ENCODE measurements at regions not wholly inside any gene's neighbourhood (a gene's known extent, or its start where the extent isn't known, plus 50 kb on each side); places are given as distances from the start of the nearest gene placed in this dataset.
A peak's percentile ranks its signal among the peaks of the same experiment; 100 is the strongest.

- no peak for DNase-seq
These were observed 137.9 kb upstream of the HES1 start for GRCh38 chr3:193998123-193998448.

- no peak for DNase-seq
These were observed 137.2 kb upstream of the HES1 start for GRCh38 chr3:193998628-193999195.

GRCh38 chr3:194000100-194000499 is 135.8 kb upstream of the HES1 start:
- DNase-seq = no peak

- no peak for DNase-seq
These were observed 135.2 kb upstream of the HES1 start for GRCh38 chr3:194000712-194001111.

- DNase-seq = no peak
These were observed 134.1 kb upstream of the HES1 start for GRCh38 chr3:194001728-194002459.

GRCh38 chr3:194003114-194004057 is 132.6 kb upstream of the HES1 start:
- DNase-seq = no peak

GRCh38 chr3:194005930-194006501 is 129.9 kb upstream of the HES1 start:
- no peak for DNase-seq

GRCh38 chr3:194007592-194008337 is 128.2 kb upstream of the HES1 start:
- no peak for DNase-seq

- DNase-seq = no peak
These were observed 126.9 kb upstream of the HES1 start for GRCh38 chr3:194009019-194009418.

GRCh38 chr3:194009892-194010533 is 125.9 kb upstream of the HES1 start:
- DNase-seq = no peak

GRCh38 chr3:194011807-194012206 is 124.1 kb upstream of the HES1 start:
- DNase-seq = no peak

- no peak for DNase-seq
These were observed 122.0 kb upstream of the HES1 start for GRCh38 chr3:194013928-194014327.

GRCh38 chr3:194014756-194015155 is 121.2 kb upstream of the HES1 start:
- DNase-seq = no peak

- DNase-seq = no peak
These were observed 116.4 kb upstream of the HES1 start for GRCh38 chr3:194019398-194020165.

- no peak for DNase-seq
These were observed 113.9 kb upstream of the HES1 start for GRCh38 chr3:194022052-194022451.

GRCh38 chr3:194022816-194023215 is 113.1 kb upstream of the HES1 start:
- DNase-seq = no peak

GRCh38 chr3:194023501-194024280 is 112.3 kb upstream of the HES1 start:
- peak; percentile 52 to 84 for DNase-seq

- DNase-seq = no peak
These were observed 110.8 kb upstream of the HES1 start for GRCh38 chr3:194025119-194025518.

- DNase-seq = no peak
These were observed 110.0 kb upstream of the HES1 start for GRCh38 chr3:194025951-194026350.

- DNase-seq = no peak
These were observed 107.4 kb upstream of the HES1 start for GRCh38 chr3:194028434-194029004.

Data from NCI-H446 (cell line).